RWPE2 (cell line): ENCODE measurements at regions not wholly inside any gene's neighbourhood (a gene's known extent, or its start where the extent isn't known, plus 50 kb on each side); places are given as distances from the start of the nearest gene placed in this dataset.

Experiments used
- ATAC-seq: fragments of 200-7000 bp; cut with Tn5 transposase; 3 replicates; pipeline ENCODE4 v1.9.1; 2021; ENCODE audit warnings: low read depth
- DNase-seq: peaks from one replicate; pipeline ENCODE4 v3.0.0-alpha.2; 2020; ENCODE audit warnings: low spot score
- H3K27ac ChIP-seq: fragments of 450-650 bp; 2 replicates; pipeline ENCODE4 v1.5.1; 2017; ENCODE audit warnings: mild to moderate bottlenecking; ENCODE audit not compliant: poor library complexity, severe bottlenecking
- H3K27me3 ChIP-seq: fragments of 250-450 bp; sonication (Bioruptor Pico); 2 replicates; pipeline ENCODE4 v1.5.1; 2021; ENCODE audit warnings: mild to moderate bottlenecking, moderate library complexity; ENCODE audit not compliant: insufficient read depth, poor library complexity, severe bottlenecking
- H3K36me3 ChIP-seq: fragments of 250-450 bp; sonication (Bioruptor Pico); 2 replicates; pipeline ENCODE4 v1.5.1; 2020; ENCODE audit warnings: low read depth, mild to moderate bottlenecking, moderate library complexity
- H3K4me1 ChIP-seq: fragments of 250-450 bp; sonication (Bioruptor Pico); 2 replicates; pipeline ENCODE4 v1.5.1; 2021; ENCODE audit warnings: mild to moderate bottlenecking, moderate library complexity; ENCODE audit not compliant: insufficient read depth, poor library complexity, severe bottlenecking
- H3K4me3 ChIP-seq: fragments of 250-450 bp; sonication (Bioruptor Pico); 2 replicates; pipeline ENCODE4 v1.5.1; 2021; ENCODE audit warnings: mild to moderate bottlenecking, moderate library complexity; ENCODE audit not compliant: severe bottlenecking
- H3K9me3 ChIP-seq: fragments of 250-450 bp; sonication (Bioruptor Pico); 2 replicates; pipeline ENCODE4 v1.5.1; 2021; ENCODE audit warnings: mild to moderate bottlenecking, moderate library complexity; ENCODE audit not compliant: severe bottlenecking
- TF ChIP-seq, protein P1 (sequence below): fragments of 450-650 bp; IDR thresholded peaks from one replicate; pipeline ENCODE4 v1.5.1; 2017; ENCODE audit warnings: mild to moderate bottlenecking, moderate library complexity; ENCODE audit not compliant: poor library complexity, severe bottlenecking

DNA sequence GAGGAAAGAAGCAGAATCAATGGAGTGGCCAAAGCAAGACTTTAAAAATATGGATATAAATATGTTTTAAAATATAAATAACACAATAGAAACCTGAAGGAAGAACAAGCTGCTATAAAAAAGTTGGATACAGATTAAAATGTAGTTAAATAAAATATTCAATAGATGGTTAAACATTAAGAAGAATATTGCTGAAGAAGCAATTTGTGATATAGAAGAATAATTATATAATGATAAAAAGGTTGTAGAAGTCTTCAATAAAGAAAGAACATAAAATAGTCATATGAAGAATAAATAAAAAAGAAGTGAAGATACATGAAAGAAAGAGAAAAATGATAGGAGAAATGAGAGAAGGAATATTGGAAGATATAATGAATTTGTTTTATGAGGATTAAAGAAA is 392.0 kb downstream of the DSC3 start:
- ATAC-seq = no peak
- TF ChIP-seq, protein P1, sequence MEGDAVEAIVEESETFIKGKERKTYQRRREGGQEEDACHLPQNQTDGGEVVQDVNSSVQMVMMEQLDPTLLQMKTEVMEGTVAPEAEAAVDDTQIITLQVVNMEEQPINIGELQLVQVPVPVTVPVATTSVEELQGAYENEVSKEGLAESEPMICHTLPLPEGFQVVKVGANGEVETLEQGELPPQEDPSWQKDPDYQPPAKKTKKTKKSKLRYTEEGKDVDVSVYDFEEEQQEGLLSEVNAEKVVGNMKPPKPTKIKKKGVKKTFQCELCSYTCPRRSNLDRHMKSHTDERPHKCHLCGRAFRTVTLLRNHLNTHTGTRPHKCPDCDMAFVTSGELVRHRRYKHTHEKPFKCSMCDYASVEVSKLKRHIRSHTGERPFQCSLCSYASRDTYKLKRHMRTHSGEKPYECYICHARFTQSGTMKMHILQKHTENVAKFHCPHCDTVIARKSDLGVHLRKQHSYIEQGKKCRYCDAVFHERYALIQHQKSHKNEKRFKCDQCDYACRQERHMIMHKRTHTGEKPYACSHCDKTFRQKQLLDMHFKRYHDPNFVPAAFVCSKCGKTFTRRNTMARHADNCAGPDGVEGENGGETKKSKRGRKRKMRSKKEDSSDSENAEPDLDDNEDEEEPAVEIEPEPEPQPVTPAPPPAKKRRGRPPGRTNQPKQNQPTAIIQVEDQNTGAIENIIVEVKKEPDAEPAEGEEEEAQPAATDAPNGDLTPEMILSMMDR = no peak
- Histone ChIP-seq H3K9me3 (no peaks in the 10 kb centered on the region), H3K4me1 (no peaks in the 10 kb centered on the region), H3K36me3 (no peaks in the 10 kb centered on the region), H3K27me3 (no peaks in the 10 kb centered on the region), H3K4me3 (no peak overlapping the region), H3K27ac (no peak overlapping the region)
- no peak for DNase-seq

DNA sequence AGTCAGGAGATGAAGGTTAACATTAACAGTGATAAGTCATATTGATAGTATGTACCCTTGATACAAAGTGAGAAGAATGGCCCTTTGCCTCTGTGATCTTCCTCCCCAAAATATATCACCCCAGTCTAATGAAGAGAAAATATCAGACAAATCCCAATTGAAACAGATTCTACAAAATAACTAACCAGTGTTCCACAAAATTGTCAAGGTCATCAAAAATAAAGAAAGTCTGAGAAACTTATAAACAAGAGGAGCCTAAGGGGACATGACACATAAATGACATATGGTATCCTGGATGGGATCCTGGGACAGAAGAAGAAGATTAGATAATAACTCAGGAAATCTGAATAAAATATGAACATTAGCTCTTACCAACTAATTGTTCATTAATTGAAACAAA is 398.4 kb downstream of the DSC3 start:
- no peak for ATAC-seq
- H3K4me3 ChIP-seq = no peak overlapping the region
- TF ChIP-seq, protein P1 = no peak

DNA sequence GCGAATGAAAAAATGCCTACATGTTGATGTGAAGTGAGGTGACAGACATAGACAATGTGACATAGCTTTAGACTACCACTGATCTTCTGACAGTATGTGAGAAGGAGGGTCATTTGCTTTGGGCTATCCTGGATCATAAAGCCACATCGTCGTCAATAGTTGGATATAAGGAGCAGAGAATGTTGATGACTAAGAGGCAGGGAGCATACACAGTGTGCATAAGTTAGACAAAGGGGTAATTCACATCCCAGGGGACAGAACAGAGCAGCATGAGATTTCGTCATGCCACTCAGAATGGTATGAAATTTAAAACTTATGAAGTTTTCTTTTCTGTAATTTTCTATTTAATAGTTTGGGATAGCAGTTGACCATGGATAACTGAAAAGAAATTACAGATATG is 403.2 kb downstream of the DSC3 start:
- DNase-seq = no peak
- no peak overlapping the region for H3K4me3 ChIP-seq
- TF ChIP-seq, protein P1 = no peak
- H3K27me3 ChIP-seq = peaks cover 7% of the 10 kb centered on the region
- no peak overlapping the region for H3K27ac ChIP-seq
- H3K9me3 ChIP-seq = no peaks in the 10 kb centered on the region
- no peaks in the 10 kb centered on the region for H3K4me1 ChIP-seq
- no peak for ATAC-seq
- H3K36me3 ChIP-seq = no peaks in the 10 kb centered on the region

More for the DNA sequence above, 398.4 kb downstream of the DSC3 start:
- H3K27me3 ChIP-seq = no peaks in the 10 kb centered on the region
- H3K4me1 ChIP-seq = no peaks in the 10 kb centered on the region
- no peaks in the 10 kb centered on the region for H3K9me3 ChIP-seq
- H3K27ac ChIP-seq = no peak overlapping the region
- no peak for DNase-seq
- H3K36me3 ChIP-seq = no peaks in the 10 kb centered on the region

DNA sequence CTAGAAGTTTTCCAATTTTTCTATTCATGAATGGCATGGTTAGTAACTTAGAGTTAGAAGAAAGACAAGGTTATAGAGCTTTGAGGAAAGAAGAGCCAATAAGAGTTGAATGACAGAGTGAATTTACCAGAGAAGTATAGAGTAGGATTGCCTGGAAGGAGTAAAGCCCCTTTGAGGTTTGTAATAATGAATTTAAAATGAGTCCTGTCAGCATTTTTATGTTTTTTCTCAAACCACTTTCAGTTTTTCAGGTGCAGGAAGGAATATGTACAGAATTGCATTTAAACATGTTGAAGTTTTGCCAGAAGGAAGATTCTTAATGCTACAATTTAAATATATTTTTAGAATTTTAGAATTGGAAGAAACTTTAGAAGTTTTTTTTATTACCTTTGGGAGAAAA is 408.3 kb downstream of the DSC3 start:
- H3K9me3 ChIP-seq = no peaks in the 10 kb centered on the region
- no peak overlapping the region for H3K4me3 ChIP-seq
- peaks cover 7% of the 10 kb centered on the region for H3K27me3 ChIP-seq
- H3K4me1 ChIP-seq = no peaks in the 10 kb centered on the region
- H3K27ac ChIP-seq = no peak overlapping the region
- TF ChIP-seq, protein P1 = no peak
- H3K36me3 ChIP-seq = no peaks in the 10 kb centered on the region
- ATAC-seq (no peak), DNase-seq (no peak)

DNA sequence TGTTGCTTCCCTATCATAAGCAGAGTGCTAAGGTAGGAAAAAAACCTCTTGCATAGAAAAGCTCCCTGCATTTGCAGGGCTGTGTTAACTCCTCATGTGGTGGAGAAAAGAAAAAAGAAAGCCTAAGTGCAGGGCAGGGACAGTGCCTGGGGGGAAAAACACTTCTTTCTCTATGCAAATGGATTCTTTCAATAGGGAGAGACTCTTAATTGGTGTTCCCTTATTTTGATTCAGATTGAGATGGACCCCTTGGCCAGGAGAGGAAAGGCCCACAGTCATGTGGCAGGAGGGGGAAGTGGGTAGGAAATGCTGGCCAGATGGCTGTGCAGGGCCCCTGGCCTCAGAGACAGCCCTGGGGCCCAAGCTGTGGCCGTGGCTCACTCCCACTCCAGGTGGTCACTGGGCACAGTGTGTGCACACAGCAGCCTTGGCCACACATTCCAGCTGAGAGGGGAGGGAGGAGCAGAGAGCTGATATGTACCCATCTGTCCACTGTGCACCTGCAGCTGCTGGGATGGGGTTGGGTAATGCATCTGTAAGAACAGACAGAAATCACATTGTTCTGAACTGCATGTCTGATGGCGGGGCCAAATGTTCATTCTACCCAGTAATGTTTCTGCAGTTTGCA is 410.4 kb downstream of the DSC3 start:
- no peak overlapping the region for H3K27ac ChIP-seq
- no peaks in the 10 kb centered on the region for H3K4me1 ChIP-seq
- ATAC-seq (no peak), DNase-seq (no peak)
- TF ChIP-seq, protein P1 = no peak
- no peaks in the 10 kb centered on the region for H3K27me3 ChIP-seq
- H3K9me3 ChIP-seq = no peaks in the 10 kb centered on the region
- no peaks in the 10 kb centered on the region for H3K36me3 ChIP-seq
- H3K4me3 ChIP-seq = no peak overlapping the region
